Activated B cell treated with CpG ODN at 0.5 μM for 24 hours (primary cell): ENCODE measurements at regions not wholly inside any gene's neighbourhood (a gene's known extent, or its start where the extent isn't known, plus 50 kb on each side); places are given as distances from the start of the nearest gene placed in this dataset.

Experiments used
- ATAC-seq: fragments of 200-7000 bp; cut with Tn5 transposase; one replicate; pipeline ENCODE4 v1.10.0; 2021; ENCODE audit warnings: low read depth, mild to moderate bottlenecking, moderate library complexity
- CTCF ChIA-PET: fragments of 350-600 bp; sonication (Branson Sonifier 250); formaldehyde crosslinking; loops from one replicate; lab custom pipeline; 2021; ENCODE audit warnings: antibody characterized with exemption; lab: Charles Lee
- POLR2A ChIA-PET: fragments of 350-600 bp; sonication (Branson Sonifier 250); formaldehyde crosslinking; loops from one replicate; lab custom pipeline; 2021; ENCODE audit warnings: antibody characterized with exemption; lab: Charles Lee
- DNase-seq: peaks from one replicate; pipeline ENCODE4 v3.0.0; 2022
- H3K27ac Mint-ChIP-seq: one replicate; pipeline ENCODE4 v1.8.0; 2020; ENCODE audit warnings: mixed read lengths
- H3K27me3 Mint-ChIP-seq: one replicate; pipeline ENCODE4 v1.8.0; 2021; ENCODE audit warnings: mixed read lengths
- H3K36me3 Mint-ChIP-seq: one replicate; pipeline ENCODE4 v1.8.0; 2021; ENCODE audit warnings: low read depth, mixed read lengths
- H3K4me1 Mint-ChIP-seq: one replicate; pipeline ENCODE4 v1.8.0; 2021; ENCODE audit warnings: mixed read lengths
- H3K4me3 Mint-ChIP-seq: one replicate; pipeline ENCODE4 v1.8.0; 2020; ENCODE audit warnings: mild to moderate bottlenecking, mixed read lengths
- H3K9me3 Mint-ChIP-seq: one replicate; pipeline ENCODE4 v1.8.0; 2020; ENCODE audit warnings: mixed read lengths
- CTCF ChIP-seq: fragments of 200-600 bp; IDR thresholded peaks from one replicate; pipeline ENCODE4 v1.8.0; 2022; ENCODE audit warnings: antibody characterized with exemption, mild to moderate bottlenecking
- intact Hi-C: fragments of 100-400 bp; cut with micrococcal nuclease; formaldehyde crosslinking; loops from one replicate; pipeline ENCODE4 v1.15.1; 2024

- Mint-ChIP-seq H3K4me1 (no peaks in the 10 kb centered on the region), H3K36me3 (no peaks in the 10 kb centered on the region), H3K9me3 (peaks cover 6% of the 10 kb centered on the region), H3K27me3 (peaks cover 3% of the 10 kb centered on the region), H3K27ac (no peak overlapping the region), H3K4me3 (no peak overlapping the region)
- ATAC-seq (no peak), DNase-seq (no peak)
- POLR2A ChIA-PET, result interaction anchor here (0.5 kb wide), 1 partner anchor 143 kb away, joined by 3 read pairs; no protein-coding TSS in a partner anchor
- CTCF ChIA-PET, result no interaction called here
- intact Hi-C loops, result no loop called here
- TF ChIP-seq CTCF, result no peak
Measured at GRCh38 chr3:193910886-193911738, 224.8 kb upstream of the HES1 start.

GRCh38 chr3:193911784-193912340, 224.1 kb upstream of the HES1 start:
- Mint-ChIP-seq H3K4me1 (no peaks in the 10 kb centered on the region), H3K4me3 (no peak overlapping the region), H3K27me3 (no peaks in the 10 kb centered on the region), H3K36me3 (no peaks in the 10 kb centered on the region), H3K9me3 (peaks cover 6% of the 10 kb centered on the region), H3K27ac (no peak overlapping the region)
- ChIA-PET CTCF (no interaction called here), POLR2A (interaction anchor here (0.5 kb wide), 1 partner anchor 142 kb away, joined by 3 read pairs; no protein-coding TSS in a partner anchor)
- intact Hi-C loops, result no loop called here
- no peak for DNase-seq
- ATAC-seq, result no peak
- TF ChIP-seq CTCF, result no peak

GRCh38 chr3:193912621-193913178, 223.2 kb upstream of the HES1 start:
- ChIA-PET POLR2A (no interaction called here), CTCF (no interaction called here)
- Mint-ChIP-seq H3K27me3 (no peaks in the 10 kb centered on the region), H3K4me3 (no peak overlapping the region), H3K36me3 (no peaks in the 10 kb centered on the region), H3K9me3 (peaks cover 6% of the 10 kb centered on the region), H3K27ac (no peak overlapping the region), H3K4me1 (no peaks in the 10 kb centered on the region)
- ATAC-seq (no peak), DNase-seq (no peak)
- TF ChIP-seq CTCF, result no peak
- intact Hi-C loops, result no loop called here

- ChIA-PET CTCF (no interaction called here), POLR2A (no interaction called here)
- Mint-ChIP-seq H3K4me3 (no peak overlapping the region), H3K36me3 (no peaks in the 10 kb centered on the region), H3K27me3 (no peaks in the 10 kb centered on the region), H3K27ac (no peak overlapping the region), H3K4me1 (no peaks in the 10 kb centered on the region), H3K9me3 (no peaks in the 10 kb centered on the region)
- no peak for ATAC-seq
- intact Hi-C loops, result no loop called here
- DNase-seq, result no peak
- TF ChIP-seq CTCF, result no peak
Measured at GRCh38 chr3:193914602-193915001, 221.3 kb upstream of the HES1 start.

GRCh38 chr3:193915099-193915498, 220.8 kb upstream of the HES1 start:
- Mint-ChIP-seq H3K27me3 (no peaks in the 10 kb centered on the region), H3K4me3 (no peak overlapping the region), H3K9me3 (no peaks in the 10 kb centered on the region), H3K36me3 (no peaks in the 10 kb centered on the region), H3K4me1 (no peaks in the 10 kb centered on the region), H3K27ac (no peak overlapping the region)
- no peak for DNase-seq
- TF ChIP-seq CTCF, result no peak
- ChIA-PET POLR2A (no interaction called here), CTCF (no interaction called here)
- ATAC-seq, result no peak
- intact Hi-C loops, result no loop called here
